ENCODE measurements at regions not wholly inside any gene's neighbourhood (a gene's known extent, or its start where the extent isn't known, plus 50 kb on each side); places are given as distances from the start of the nearest gene placed in this dataset.
"Not testable (repeated sequence)": the region's sequence is repeated elsewhere in the genome, so short reads cannot be mapped to it uniquely, and the experiment has no call there.

GRCh38 chr1:146314449-146315246, 85.8 kb upstream of the NOTCH2NLA start:
- not testable (repeated sequence) for TF ChIP-seq POLR2A, CTCF (IDR thresholded peaks at IDR 0.05)

Measured in tibial nerve (tissue), 3 donors.